ENCODE measurements at regions not wholly inside any gene's neighbourhood (a gene's known extent, or its start where the extent isn't known, plus 50 kb on each side); places are given as distances from the start of the nearest gene placed in this dataset.

- no peak for TF ChIP-seq TAF1 (IDR thresholded peaks at IDR 0.05; ENCODE audit: borderline replicate concordance, low read depth, low read length)
- no peak for TF ChIP-seq POLR2A (IDR thresholded peaks at IDR 0.05; ENCODE audit: low read depth, low read length)
- no peak for TF ChIP-seq POLR2AphosphoS5 (IDR thresholded peaks at IDR 0.05; ENCODE audit: low read depth, low read length)
- FAIRE-seq: no peak
- DNase-seq (ENCODE audit: insufficient read length): no peak
These were observed 329.4 kb upstream of the SOX5 start for GRCh38 chr12:24278832-24279231.

GRCh38 chr12:24270965-24271364 is 321.5 kb upstream of the SOX5 start:
- TF ChIP-seq TAF1 (IDR thresholded peaks at IDR 0.05; ENCODE audit: borderline replicate concordance, low read depth, low read length) (no peak), POLR2AphosphoS5 (IDR thresholded peaks at IDR 0.05; ENCODE audit: low read depth, low read length) (no peak), POLR2A (IDR thresholded peaks at IDR 0.05; ENCODE audit: low read depth, low read length) (no peak)
- FAIRE-seq (no peak), DNase-seq (ENCODE audit: insufficient read length) (no peak)

DNA sequence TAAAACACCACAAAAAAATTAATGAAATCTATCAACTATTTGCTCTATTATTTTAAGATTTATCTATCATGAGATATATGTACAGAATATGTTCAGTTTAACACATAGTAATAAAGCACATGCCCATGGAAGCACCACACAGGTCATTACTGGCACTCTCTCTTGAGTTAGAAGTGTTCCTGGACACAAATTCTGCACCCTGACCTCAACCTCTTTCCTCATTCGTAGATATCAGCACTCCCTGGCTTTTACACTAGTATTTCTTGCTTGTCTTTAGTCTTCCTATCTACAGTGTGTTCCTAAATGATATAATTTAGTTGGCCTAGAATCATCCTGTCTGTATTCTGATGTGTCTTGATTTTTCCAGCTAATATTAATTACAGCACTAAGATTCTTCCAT is 321.0 kb upstream of the SOX5 start:
- FAIRE-seq: no peak
- TF ChIP-seq POLR2A (IDR thresholded peaks at IDR 0.05; ENCODE audit: low read depth, low read length): no peak
- no peak for TF ChIP-seq POLR2AphosphoS5 (IDR thresholded peaks at IDR 0.05; ENCODE audit: low read depth, low read length)
- TF ChIP-seq TAF1 (IDR thresholded peaks at IDR 0.05; ENCODE audit: borderline replicate concordance, low read depth, low read length): no peak
- no peak for DNase-seq (ENCODE audit: insufficient read length)

GRCh38 chr12:24268663-24269186 is 319.3 kb upstream of the SOX5 start:
- TF ChIP-seq TAF1 (IDR thresholded peaks at IDR 0.05; ENCODE audit: borderline replicate concordance, low read depth, low read length): no peak
- FAIRE-seq (no peak), DNase-seq (ENCODE audit: insufficient read length) (no peak)

DNA sequence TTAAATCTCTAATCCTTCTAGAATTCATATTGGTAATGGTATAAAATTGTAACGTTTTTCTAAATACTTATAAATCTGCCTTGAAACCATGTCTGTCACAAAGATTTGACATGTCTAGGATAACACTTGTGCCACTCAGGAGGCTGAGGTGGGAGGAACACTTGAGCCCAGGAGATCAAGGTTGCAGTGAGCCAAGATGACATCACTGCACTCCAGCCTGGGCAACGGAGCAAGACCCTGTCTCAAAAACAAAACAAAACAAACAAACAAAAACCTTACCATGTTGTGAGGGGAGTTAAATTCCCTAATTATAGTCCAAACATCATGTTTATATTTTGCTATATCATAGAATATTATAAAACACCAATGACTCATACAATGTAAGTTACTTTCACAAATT is 317.5 kb upstream of the SOX5 start:
- DNase-seq (ENCODE audit: insufficient read length) (no peak), FAIRE-seq (no peak)
- no peak for TF ChIP-seq TAF1 (IDR thresholded peaks at IDR 0.05; ENCODE audit: borderline replicate concordance, low read depth, low read length)
- no peak for TF ChIP-seq POLR2A (IDR thresholded peaks at IDR 0.05; ENCODE audit: low read depth, low read length)

- FAIRE-seq: no peak
- no peak for TF ChIP-seq TAF1 (IDR thresholded peaks at IDR 0.05; ENCODE audit: borderline replicate concordance, low read depth, low read length)
- no peak for DNase-seq (ENCODE audit: insufficient read length)
These were observed 307.2 kb upstream of the SOX5 start for GRCh38 chr12:24256684-24257083.

- TF ChIP-seq POLR2A (IDR thresholded peaks at IDR 0.05; ENCODE audit: low read depth, low read length): no peak
- TF ChIP-seq POLR2AphosphoS5 (IDR thresholded peaks at IDR 0.05; ENCODE audit: low read depth, low read length): no peak
- no peak for TF ChIP-seq TAF1 (IDR thresholded peaks at IDR 0.05; ENCODE audit: borderline replicate concordance, low read depth, low read length)
- DNase-seq (ENCODE audit: insufficient read length) (no peak), FAIRE-seq (no peak)
These were observed 306.6 kb upstream of the SOX5 start for GRCh38 chr12:24255920-24256665.

DNA sequence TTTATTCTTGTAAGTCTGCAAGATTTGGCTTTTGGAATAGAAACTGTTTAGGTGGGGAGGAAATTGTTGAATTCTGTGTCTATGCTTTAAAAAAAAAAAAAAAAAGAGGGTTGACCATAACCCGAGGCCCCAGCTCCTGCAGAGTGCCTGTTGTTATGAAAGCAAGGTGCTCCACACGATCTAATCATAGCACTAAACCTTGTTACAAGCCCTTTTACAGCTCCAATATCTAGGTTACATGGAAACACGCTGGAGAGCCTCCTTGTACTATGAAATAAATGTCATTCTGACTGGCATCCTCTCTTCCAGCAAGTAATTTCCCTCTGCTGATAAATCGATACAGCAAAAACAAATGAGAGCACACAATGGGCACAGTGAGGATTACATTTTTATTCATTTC is 303.1 kb upstream of the SOX5 start:
- FAIRE-seq (no peak), DNase-seq (ENCODE audit: insufficient read length) (no peak)
- no peak for TF ChIP-seq POLR2A (IDR thresholded peaks at IDR 0.05; ENCODE audit: low read depth, low read length)
- TF ChIP-seq POLR2AphosphoS5 (IDR thresholded peaks at IDR 0.05; ENCODE audit: low read depth, low read length): no peak
- TF ChIP-seq TAF1 (IDR thresholded peaks at IDR 0.05; ENCODE audit: borderline replicate concordance, low read depth, low read length): no peak

DNA sequence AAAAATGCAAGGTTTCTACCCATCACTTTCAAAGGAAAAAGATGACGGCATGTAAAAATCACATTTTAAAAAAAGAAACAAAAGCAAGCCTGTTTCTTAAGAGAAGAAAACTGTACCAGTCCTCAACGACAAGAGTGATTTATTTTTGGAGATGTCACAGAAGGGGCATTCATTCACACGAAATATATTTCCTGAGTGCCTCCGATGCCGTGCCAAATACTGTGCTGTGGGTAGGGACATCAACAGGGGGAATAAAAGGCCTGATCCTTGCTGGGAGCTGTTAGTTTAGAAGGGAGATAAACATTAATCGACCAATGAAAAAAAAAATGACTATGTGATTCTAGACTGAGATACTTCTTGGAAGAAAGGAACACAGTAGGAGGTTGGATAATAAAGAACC is 297.5 kb upstream of the SOX5 start:
- FAIRE-seq: no peak
- TF ChIP-seq POLR2AphosphoS5 (IDR thresholded peaks at IDR 0.05; ENCODE audit: low read depth, low read length) (no peak), TAF1 (IDR thresholded peaks at IDR 0.05; ENCODE audit: borderline replicate concordance, low read depth, low read length) (no peak), POLR2A (IDR thresholded peaks at IDR 0.05; ENCODE audit: low read depth, low read length) (no peak)
- no peak for DNase-seq (ENCODE audit: insufficient read length)

- DNase-seq (ENCODE audit: insufficient read length) (no peak), FAIRE-seq (no peak)
- TF ChIP-seq POLR2A (IDR thresholded peaks at IDR 0.05; ENCODE audit: low read depth, low read length) (no peak), POLR2AphosphoS5 (IDR thresholded peaks at IDR 0.05; ENCODE audit: low read depth, low read length) (no peak), TAF1 (IDR thresholded peaks at IDR 0.05; ENCODE audit: borderline replicate concordance, low read depth, low read length) (no peak)
These were observed 296.9 kb upstream of the SOX5 start for GRCh38 chr12:24246376-24246775.

DNA sequence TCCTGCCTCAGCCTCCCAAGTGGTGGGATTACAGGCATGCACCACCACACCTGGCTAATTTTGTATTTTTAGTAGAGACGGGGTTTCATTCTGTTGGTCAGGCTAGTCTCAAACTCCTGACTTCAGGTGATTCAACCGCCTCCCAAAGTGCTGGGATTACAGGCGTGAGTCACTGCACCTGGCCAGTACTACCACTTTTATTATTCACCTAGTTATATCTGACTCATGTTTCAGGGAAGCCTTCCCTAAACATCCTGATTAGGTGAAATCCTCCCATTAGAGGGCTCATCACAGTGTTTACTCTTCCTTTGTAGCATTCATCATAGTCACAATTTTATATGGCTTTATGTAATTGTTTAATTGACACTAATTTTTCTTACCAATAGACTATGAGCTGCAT is 295.3 kb upstream of the SOX5 start:
- FAIRE-seq (no peak), DNase-seq (ENCODE audit: insufficient read length) (no peak)
- no peak for TF ChIP-seq POLR2AphosphoS5 (IDR thresholded peaks at IDR 0.05; ENCODE audit: low read depth, low read length)
- TF ChIP-seq TAF1 (IDR thresholded peaks at IDR 0.05; ENCODE audit: borderline replicate concordance, low read depth, low read length): no peak
- no peak for TF ChIP-seq POLR2A (IDR thresholded peaks at IDR 0.05; ENCODE audit: low read depth, low read length)

GRCh38 chr12:24244231-24244630 is 294.8 kb upstream of the SOX5 start:
- FAIRE-seq: no peak
- no peak for DNase-seq (ENCODE audit: insufficient read length)
- no peak for TF ChIP-seq POLR2A (IDR thresholded peaks at IDR 0.05; ENCODE audit: low read depth, low read length)
- TF ChIP-seq POLR2AphosphoS5 (IDR thresholded peaks at IDR 0.05; ENCODE audit: low read depth, low read length): no peak
- TF ChIP-seq TAF1 (IDR thresholded peaks at IDR 0.05; ENCODE audit: borderline replicate concordance, low read depth, low read length): no peak

Measured in GM12892 (cell line).